ENCODE measurements at regions not wholly inside any gene's neighbourhood (a gene's known extent, or its start where the extent isn't known, plus 50 kb on each side); places are given as distances from the start of the nearest gene placed in this dataset.

DNA sequence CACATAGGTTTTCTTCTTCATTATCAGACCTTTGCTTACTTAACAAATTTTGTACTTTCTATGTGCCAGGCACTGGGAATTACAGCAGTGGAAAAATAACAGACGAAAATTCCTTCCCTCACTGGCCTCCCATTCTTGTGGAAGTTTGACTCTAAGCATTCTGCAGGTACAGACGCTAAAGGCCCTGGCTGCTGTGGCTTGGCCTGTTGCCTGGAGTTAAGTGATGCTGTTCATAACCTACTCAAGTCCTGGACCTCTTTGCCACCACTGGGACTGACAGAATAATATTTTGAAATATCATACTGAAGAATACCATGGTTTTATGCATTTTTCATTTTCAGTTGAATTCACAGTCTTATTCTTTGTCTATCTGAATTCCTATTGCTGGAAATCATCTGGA, 97.3 kb upstream of the SPATA31C2 start:
- TF ChIP-seq, protein P1, sequence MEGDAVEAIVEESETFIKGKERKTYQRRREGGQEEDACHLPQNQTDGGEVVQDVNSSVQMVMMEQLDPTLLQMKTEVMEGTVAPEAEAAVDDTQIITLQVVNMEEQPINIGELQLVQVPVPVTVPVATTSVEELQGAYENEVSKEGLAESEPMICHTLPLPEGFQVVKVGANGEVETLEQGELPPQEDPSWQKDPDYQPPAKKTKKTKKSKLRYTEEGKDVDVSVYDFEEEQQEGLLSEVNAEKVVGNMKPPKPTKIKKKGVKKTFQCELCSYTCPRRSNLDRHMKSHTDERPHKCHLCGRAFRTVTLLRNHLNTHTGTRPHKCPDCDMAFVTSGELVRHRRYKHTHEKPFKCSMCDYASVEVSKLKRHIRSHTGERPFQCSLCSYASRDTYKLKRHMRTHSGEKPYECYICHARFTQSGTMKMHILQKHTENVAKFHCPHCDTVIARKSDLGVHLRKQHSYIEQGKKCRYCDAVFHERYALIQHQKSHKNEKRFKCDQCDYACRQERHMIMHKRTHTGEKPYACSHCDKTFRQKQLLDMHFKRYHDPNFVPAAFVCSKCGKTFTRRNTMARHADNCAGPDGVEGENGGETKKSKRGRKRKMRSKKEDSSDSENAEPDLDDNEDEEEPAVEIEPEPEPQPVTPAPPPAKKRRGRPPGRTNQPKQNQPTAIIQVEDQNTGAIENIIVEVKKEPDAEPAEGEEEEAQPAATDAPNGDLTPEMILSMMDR (IDR thresholded peaks at IDR 0.05; ENCODE audit: low read depth, low read length), result no peak
- H3K4me3 ChIP-seq (replicated peaks in 1 of 2; ENCODE audit: low read depth in 2 of 2, low read length in 2 of 2), result no peak overlapping the region
- no peak for DNase-seq (ENCODE audit: low read depth in 2 of 2)

DNA sequence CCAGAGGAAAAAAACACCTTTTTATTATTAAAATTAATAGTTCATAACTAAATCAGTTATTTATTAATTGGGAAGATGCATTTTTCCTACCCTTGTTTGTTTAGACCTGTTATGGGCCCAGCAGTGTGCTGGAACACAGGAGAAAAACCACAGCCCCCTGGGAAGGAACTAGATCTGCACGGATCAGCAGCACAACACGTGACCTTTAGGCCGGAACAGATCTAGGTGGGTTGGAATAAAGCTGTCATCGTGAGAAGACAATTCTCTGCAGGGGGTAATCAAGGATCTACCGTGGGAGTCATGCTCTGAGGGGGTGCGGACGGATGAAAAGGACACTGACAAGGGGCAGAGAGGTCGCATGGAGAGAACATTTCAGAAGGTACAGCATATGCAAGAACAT, 95.8 kb upstream of the SPATA31C2 start:
- TF ChIP-seq, protein P1 (IDR thresholded peaks at IDR 0.05; ENCODE audit: low read depth, low read length), result no peak
- H3K4me3 ChIP-seq (replicated peaks in 1 of 2; ENCODE audit: low read depth in 2 of 2, low read length in 2 of 2), result no peak overlapping the region
- no peak for DNase-seq (ENCODE audit: low read depth in 2 of 2)

GRCh38 chr9:88233091-88233490, 94.8 kb upstream of the SPATA31C2 start:
- TF ChIP-seq, protein P1 (IDR thresholded peaks at IDR 0.05; ENCODE audit: low read depth, low read length), result no peak
- no peak for DNase-seq (ENCODE audit: low read depth in 2 of 2)
- no peak overlapping the region for H3K4me3 ChIP-seq (replicated peaks in 1 of 2; ENCODE audit: low read depth in 2 of 2, low read length in 2 of 2)

DNA sequence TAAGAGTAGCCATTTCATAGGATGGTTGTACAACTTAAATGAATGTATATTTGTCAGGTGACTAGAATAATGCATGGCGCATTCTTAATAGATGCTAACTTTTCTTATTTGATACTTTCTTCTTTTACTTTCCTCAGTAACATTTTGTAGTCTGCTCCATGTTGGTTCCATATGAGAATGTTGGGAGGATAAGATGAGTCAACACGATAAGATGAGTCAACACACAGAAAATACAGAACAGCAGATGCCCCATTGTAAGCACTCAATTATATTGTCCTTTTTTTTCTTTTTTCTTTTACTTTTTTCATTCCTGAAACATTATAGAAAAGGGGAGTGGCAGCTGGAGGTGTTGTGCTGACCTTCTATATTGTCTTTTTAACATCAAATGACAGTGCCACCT, 92.3 kb upstream of the SPATA31C2 start:
- peak in 1 of 2 donors; percentile 26 for DNase-seq (ENCODE audit: low read depth in 2 of 2)
- H3K4me3 ChIP-seq (replicated peaks in 1 of 2; ENCODE audit: low read depth in 2 of 2, low read length in 2 of 2), result no peak overlapping the region
- TF ChIP-seq, protein P1 (IDR thresholded peaks at IDR 0.05; ENCODE audit: low read depth, low read length), result no peak

GRCh38 chr9:88229434-88229833, 91.2 kb upstream of the SPATA31C2 start:
- TF ChIP-seq, protein P1 (IDR thresholded peaks at IDR 0.05; ENCODE audit: low read depth, low read length), result no peak
- H3K4me3 ChIP-seq (replicated peaks in 1 of 2; ENCODE audit: low read depth in 2 of 2, low read length in 2 of 2), result no peak overlapping the region
- no peak for DNase-seq (ENCODE audit: low read depth in 2 of 2)

GRCh38 chr9:88224938-88225337, 86.7 kb upstream of the SPATA31C2 start:
- TF ChIP-seq, protein P1 (IDR thresholded peaks at IDR 0.05; ENCODE audit: low read depth, low read length), result no peak
- DNase-seq (ENCODE audit: low read depth in 2 of 2), result no peak
- H3K4me3 ChIP-seq (replicated peaks in 1 of 2; ENCODE audit: low read depth in 2 of 2, low read length in 2 of 2), result no peak overlapping the region

GRCh38 chr9:88221105-88221504, 82.8 kb upstream of the SPATA31C2 start:
- no peak overlapping the region for H3K4me3 ChIP-seq (replicated peaks in 1 of 2; ENCODE audit: low read depth in 2 of 2, low read length in 2 of 2)

More at GRCh38 chr9:88221105-88221504, 82.8 kb upstream of the SPATA31C2 start:
- TF ChIP-seq, protein P1 (IDR thresholded peaks at IDR 0.05; ENCODE audit: low read depth, low read length), result no peak
- no peak for DNase-seq (ENCODE audit: low read depth in 2 of 2)
